Breast epithelium (tissue), 3 donors: ENCODE measurements at regions not wholly inside any gene's neighbourhood (a gene's known extent, or its start where the extent isn't known, plus 50 kb on each side); places are given as distances from the start of the nearest gene placed in this dataset.

Experiments
- POLR2A ChIP-seq: fragments of 450-650 bp; IDR thresholded peaks from one replicate; pipeline ENCODE4 v1.6.1; 2016; ENCODE audit warnings: antibody characterized with exemption, mild to moderate bottlenecking, moderate library complexity
- POLR2AphosphoS5 ChIP-seq, 3 donors: sonication (generic); formaldehyde crosslinking; IDR thresholded peaks; one replicate each; pipeline ENCODE4 v1.6.1; 2017; ENCODE audit warnings: antibody characterized with exemption in 3 of 3
- TF ChIP-seq, protein P1 (sequence below), 3 donors: fragments of 450-650 bp; IDR thresholded peaks; one replicate each; pipeline ENCODE4 v1.5.1; 2016 to 2017; ENCODE audit warnings: antibody characterized with exemption in 3 of 3, mild to moderate bottlenecking in 3 of 3, moderate library complexity in 3 of 3

DNA sequence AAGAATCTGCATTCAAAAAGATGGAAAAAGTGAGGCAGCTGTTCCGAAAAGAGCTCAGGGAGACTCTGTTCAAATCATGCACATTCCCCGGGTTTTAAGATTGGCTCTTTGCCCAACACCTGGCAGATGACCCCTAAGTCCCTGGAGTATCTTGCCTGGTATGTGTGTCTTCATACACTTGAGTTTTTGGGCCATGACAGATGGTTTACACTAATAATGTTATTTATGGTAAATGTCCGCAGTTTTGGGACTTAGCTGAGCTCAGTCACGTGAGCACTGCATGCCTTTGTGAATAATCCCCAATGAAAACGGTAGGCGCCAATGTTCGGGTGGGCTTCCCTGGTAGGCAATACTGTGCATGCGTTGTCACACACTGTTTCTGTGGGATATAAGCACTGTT is 316.1 kb downstream of the PRDM9 start:
- TF ChIP-seq, protein P1, sequence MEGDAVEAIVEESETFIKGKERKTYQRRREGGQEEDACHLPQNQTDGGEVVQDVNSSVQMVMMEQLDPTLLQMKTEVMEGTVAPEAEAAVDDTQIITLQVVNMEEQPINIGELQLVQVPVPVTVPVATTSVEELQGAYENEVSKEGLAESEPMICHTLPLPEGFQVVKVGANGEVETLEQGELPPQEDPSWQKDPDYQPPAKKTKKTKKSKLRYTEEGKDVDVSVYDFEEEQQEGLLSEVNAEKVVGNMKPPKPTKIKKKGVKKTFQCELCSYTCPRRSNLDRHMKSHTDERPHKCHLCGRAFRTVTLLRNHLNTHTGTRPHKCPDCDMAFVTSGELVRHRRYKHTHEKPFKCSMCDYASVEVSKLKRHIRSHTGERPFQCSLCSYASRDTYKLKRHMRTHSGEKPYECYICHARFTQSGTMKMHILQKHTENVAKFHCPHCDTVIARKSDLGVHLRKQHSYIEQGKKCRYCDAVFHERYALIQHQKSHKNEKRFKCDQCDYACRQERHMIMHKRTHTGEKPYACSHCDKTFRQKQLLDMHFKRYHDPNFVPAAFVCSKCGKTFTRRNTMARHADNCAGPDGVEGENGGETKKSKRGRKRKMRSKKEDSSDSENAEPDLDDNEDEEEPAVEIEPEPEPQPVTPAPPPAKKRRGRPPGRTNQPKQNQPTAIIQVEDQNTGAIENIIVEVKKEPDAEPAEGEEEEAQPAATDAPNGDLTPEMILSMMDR (IDR thresholded peaks at IDR 0.05), result no peak
- TF ChIP-seq POLR2AphosphoS5 (IDR thresholded peaks at IDR 0.05) (no peak), POLR2A (no peak)
